ENCODE measurements at regions not wholly inside any gene's neighbourhood (a gene's known extent, or its start where the extent isn't known, plus 50 kb on each side); places are given as distances from the start of the nearest gene placed in this dataset.

DNA sequence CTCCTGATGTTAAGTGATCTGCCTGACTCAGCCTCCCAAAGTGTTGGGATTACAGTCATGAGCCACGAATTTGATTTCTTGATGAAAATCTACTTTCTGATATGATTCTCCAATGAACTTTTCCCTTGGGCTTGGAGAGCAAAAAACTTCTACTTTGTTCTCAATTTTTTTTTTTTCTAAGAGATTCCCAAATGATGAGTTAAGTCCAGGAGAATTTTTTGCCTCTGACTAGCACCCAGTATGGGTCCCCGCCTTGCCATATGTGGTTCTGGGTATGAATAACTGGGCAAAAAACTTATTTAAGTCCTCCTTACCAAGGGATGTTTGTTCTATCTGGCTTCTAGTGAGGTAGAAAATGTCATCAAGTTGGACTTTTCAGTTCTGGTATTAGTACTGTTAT is 147.9 kb upstream of the LYZL1 start:
- peaks cover 0 to 10% of the 10 kb centered on the region in 2 experiments; a peak in 3 of 5 replicates for H3K27me3 ChIP-seq (ENCODE audit: control insufficient read depth in 2 of 2, insufficient read depth in 2 of 2, low read length in 2 of 2)
- BruUV-seq (replicated peaks): no TSS peak

More for the DNA sequence above, 147.9 kb upstream of the LYZL1 start:
- intact Hi-C loops (cut with micrococcal nuclease) (no loop called here), in situ Hi-C loops (cut with MboI) (loop anchor here (25.0 kb wide), 1 partner anchor 479 kb away; no protein-coding TSS in a partner anchor)
- Histone ChIP-seq H2AFZ (ENCODE audit: low read depth, low read length) (no peak overlapping the region), H3K9ac (ENCODE audit: insufficient read depth in 1 of 2, low read depth in 2 of 2, low read length in 2 of 2) (no peak overlapping the region), H3K27ac (ENCODE audit: extremely low read depth, low read depth, low read length) (no peak overlapping the region), H3K4me2 (ENCODE audit: insufficient read depth, low read length) (no peak overlapping the region), H4K20me1 (replicated peaks; ENCODE audit: control insufficient read depth, insufficient read depth, low read length) (no peaks in the 10 kb centered on the region), H3K36me3 (ENCODE audit: control insufficient read depth, insufficient read depth, low read length) (no peaks in the 10 kb centered on the region), H3K4me1 (replicated peaks in 1 of 2; ENCODE audit: control insufficient read depth in 2 of 2, insufficient read depth in 2 of 2, low read length in 2 of 2) (peaks cover 0 to 8% of the 10 kb centered on the region in 2 experiments; a peak in 3 of 5 replicates), H3K4me3 (no peak overlapping the region), H3K79me2 (ENCODE audit: control insufficient read depth, insufficient read depth, low read length) (no peaks in the 10 kb centered on the region), H3K9me3 (replicated peaks; ENCODE audit: control insufficient read depth, insufficient read depth, low read depth, low read length) (no peaks in the 10 kb centered on the region), H3K9me1 (ENCODE audit: control insufficient read depth, insufficient read depth, low read length) (no peaks in the 10 kb centered on the region)
- ChIA-PET CTCF (ENCODE audit: low intra/inter-chr PET ratio) (no interaction called here), POLR2A (no interaction called here)
- TF ChIP-seq, protein P1, sequence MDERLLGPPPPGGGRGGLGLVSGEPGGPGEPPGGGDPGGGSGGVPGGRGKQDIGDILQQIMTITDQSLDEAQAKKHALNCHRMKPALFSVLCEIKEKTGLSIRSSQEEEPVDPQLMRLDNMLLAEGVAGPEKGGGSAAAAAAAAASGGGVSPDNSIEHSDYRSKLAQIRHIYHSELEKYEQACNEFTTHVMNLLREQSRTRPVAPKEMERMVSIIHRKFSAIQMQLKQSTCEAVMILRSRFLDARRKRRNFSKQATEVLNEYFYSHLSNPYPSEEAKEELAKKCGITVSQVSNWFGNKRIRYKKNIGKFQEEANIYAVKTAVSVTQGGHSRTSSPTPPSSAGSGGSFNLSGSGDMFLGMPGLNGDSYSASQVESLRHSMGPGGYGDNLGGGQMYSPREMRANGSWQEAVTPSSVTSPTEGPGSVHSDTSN (CRISPR knock-in tag; IDR thresholded peaks at IDR 0.05; ENCODE audit: low read depth): no peak
- TF ChIP-seq, protein P1 (tag; conservative IDR thresholded peaks at IDR 0.05; ENCODE audit: low read depth): no peak
- no peak for TF ChIP-seq ZBED1 (IDR thresholded peaks at IDR 0.05)
- TF ChIP-seq ZNF277 (CRISPR knock-in tag; IDR thresholded peaks at IDR 0.05; ENCODE audit: borderline replicate concordance): no peak
- TF ChIP-seq SNIP1 (IDR thresholded peaks at IDR 0.05; ENCODE audit: low read depth): no peak
- no peak for TF ChIP-seq CEBPG (CRISPR knock-in tag; IDR thresholded peaks at IDR 0.05)
- no peak for TF ChIP-seq CEBPG (tag; conservative IDR thresholded peaks at IDR 0.05 in 1 of 2, IDR thresholded peaks at IDR 0.05 in 1 of 2)
- no peak for TF ChIP-seq EHMT2 (IDR thresholded peaks at IDR 0.05)
- TF ChIP-seq, protein P2, sequence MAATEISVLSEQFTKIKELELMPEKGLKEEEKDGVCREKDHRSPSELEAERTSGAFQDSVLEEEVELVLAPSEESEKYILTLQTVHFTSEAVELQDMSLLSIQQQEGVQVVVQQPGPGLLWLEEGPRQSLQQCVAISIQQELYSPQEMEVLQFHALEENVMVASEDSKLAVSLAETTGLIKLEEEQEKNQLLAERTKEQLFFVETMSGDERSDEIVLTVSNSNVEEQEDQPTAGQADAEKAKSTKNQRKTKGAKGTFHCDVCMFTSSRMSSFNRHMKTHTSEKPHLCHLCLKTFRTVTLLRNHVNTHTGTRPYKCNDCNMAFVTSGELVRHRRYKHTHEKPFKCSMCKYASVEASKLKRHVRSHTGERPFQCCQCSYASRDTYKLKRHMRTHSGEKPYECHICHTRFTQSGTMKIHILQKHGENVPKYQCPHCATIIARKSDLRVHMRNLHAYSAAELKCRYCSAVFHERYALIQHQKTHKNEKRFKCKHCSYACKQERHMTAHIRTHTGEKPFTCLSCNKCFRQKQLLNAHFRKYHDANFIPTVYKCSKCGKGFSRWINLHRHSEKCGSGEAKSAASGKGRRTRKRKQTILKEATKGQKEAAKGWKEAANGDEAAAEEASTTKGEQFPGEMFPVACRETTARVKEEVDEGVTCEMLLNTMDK (IDR thresholded peaks at IDR 0.05; ENCODE audit: borderline replicate concordance, insufficient read depth, low read depth, low read length, poor library complexity, severe bottlenecking): no peak
- 37% methylated on average over 2 of the region's 2 CpGs for WGBS (ENCODE audit: insufficient coverage, low coverage, missing lambda C conversion rate)
- ATAC-seq (no peak), FAIRE-seq (no peak), DNase-seq (ENCODE audit: extremely low read depth in 1 of 4, low spot score in 3 of 4) (no peak)
